ENCODE measurements at regions not wholly inside any gene's neighbourhood (a gene's known extent, or its start where the extent isn't known, plus 50 kb on each side); places are given as distances from the start of the nearest gene placed in this dataset.

DNA sequence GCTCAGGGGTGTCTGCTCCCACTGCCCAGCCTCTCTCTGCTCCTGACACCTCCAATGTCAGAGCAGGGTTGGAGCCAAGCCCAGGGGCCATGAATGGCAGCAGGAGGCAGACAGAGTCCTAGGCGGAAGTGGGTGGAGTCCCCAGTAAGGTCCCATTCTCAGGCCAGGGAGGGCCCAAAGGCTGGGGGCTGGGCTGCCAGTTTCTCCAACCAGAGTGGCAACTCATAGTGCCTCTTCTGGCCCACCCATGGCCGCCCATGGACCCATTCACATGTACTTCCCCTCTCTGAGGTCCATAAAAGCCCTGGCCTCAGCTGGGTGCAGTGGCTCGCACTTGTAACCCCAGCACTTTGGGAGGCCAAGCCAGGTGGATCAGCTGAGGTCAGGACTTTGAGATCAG is 261.8 kb upstream of the TNC start:
- ATAC-seq (ENCODE audit: insufficient read depth, low read depth) (no peak), DNase-seq (no peak)
- Histone ChIP-seq H3K9me3 (ENCODE audit: insufficient read depth, low read length, severe bottlenecking) (no peaks in the 10 kb centered on the region), H3K4me2 (ENCODE audit: insufficient read depth, low read length) (no peak overlapping the region), H3K79me2 (ENCODE audit: insufficient read depth, low read length) (no peaks in the 10 kb centered on the region), H3K4me3 (ENCODE audit: low read depth in 1 of 2, low read length in 2 of 2) (no peak overlapping the region), H3K4me1 (ENCODE audit: insufficient read depth, low read length) (no peaks in the 10 kb centered on the region), H3K27me3 (ENCODE audit: insufficient read depth, low read length, poor library complexity) (no peaks in the 10 kb centered on the region), H4K20me1 (ENCODE audit: insufficient read depth, low read length) (no peaks in the 10 kb centered on the region), H3K27ac (ENCODE audit: low read length) (no peak overlapping the region), H2AFZ (ENCODE audit: low read depth, low read length) (no peak overlapping the region), H3K9ac (ENCODE audit: low read depth, low read length) (no peak overlapping the region), H3K36me3 (ENCODE audit: insufficient read depth, low read length) (no peaks in the 10 kb centered on the region)
- TF ChIP-seq, protein P1, sequence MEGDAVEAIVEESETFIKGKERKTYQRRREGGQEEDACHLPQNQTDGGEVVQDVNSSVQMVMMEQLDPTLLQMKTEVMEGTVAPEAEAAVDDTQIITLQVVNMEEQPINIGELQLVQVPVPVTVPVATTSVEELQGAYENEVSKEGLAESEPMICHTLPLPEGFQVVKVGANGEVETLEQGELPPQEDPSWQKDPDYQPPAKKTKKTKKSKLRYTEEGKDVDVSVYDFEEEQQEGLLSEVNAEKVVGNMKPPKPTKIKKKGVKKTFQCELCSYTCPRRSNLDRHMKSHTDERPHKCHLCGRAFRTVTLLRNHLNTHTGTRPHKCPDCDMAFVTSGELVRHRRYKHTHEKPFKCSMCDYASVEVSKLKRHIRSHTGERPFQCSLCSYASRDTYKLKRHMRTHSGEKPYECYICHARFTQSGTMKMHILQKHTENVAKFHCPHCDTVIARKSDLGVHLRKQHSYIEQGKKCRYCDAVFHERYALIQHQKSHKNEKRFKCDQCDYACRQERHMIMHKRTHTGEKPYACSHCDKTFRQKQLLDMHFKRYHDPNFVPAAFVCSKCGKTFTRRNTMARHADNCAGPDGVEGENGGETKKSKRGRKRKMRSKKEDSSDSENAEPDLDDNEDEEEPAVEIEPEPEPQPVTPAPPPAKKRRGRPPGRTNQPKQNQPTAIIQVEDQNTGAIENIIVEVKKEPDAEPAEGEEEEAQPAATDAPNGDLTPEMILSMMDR (IDR thresholded peaks at IDR 0.05; ENCODE audit: borderline replicate concordance, extremely low read depth, low read length, poor library complexity, severe bottlenecking) = no peak
- no peak for TF ChIP-seq EZH2 (IDR thresholded peaks at IDR 0.05; ENCODE audit: borderline replicate concordance, low read depth, low read length, severe bottlenecking)

DNA sequence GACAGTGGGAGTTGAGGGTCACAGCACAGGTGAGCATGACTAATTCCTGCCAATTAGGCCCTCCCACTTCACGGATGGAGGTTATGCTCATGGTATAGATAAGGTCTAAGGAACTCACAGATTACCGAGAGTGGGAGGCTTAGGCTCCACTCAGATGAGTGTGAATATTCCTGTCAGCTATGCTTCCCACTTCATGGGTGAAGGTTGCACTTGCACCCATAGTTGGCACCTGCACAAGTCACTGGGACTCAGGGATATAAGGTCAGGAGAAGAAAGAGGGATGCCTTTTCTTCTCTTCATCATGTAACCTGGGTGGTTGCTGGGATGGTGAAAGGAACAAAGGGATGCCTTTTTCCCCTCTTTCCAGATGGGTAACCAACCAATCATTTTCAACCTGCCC is 264.9 kb upstream of the TNC start:
- no peak for TF ChIP-seq EZH2 (IDR thresholded peaks at IDR 0.05; ENCODE audit: borderline replicate concordance, low read depth, low read length, severe bottlenecking)
- TF ChIP-seq, protein P1 (IDR thresholded peaks at IDR 0.05; ENCODE audit: borderline replicate concordance, extremely low read depth, low read length, poor library complexity, severe bottlenecking) = no peak
- H3K27ac ChIP-seq (ENCODE audit: low read length) = no peak overlapping the region
- H3K4me3 ChIP-seq (ENCODE audit: low read depth in 1 of 2, low read length in 2 of 2) = no peak overlapping the region
- no peaks in the 10 kb centered on the region for H3K79me2 ChIP-seq (ENCODE audit: insufficient read depth, low read length)
- H3K9ac ChIP-seq (ENCODE audit: low read depth, low read length) = no peak overlapping the region
- H2AFZ ChIP-seq (ENCODE audit: low read depth, low read length) = no peak overlapping the region
- no peak for DNase-seq
- H3K9me3 ChIP-seq (ENCODE audit: insufficient read depth, low read length, severe bottlenecking) = no peaks in the 10 kb centered on the region
- no peaks in the 10 kb centered on the region for H4K20me1 ChIP-seq (ENCODE audit: insufficient read depth, low read length)
- H3K36me3 ChIP-seq (ENCODE audit: insufficient read depth, low read length) = no peaks in the 10 kb centered on the region
- no peaks in the 10 kb centered on the region for H3K27me3 ChIP-seq (ENCODE audit: insufficient read depth, low read length, poor library complexity)
- ATAC-seq (ENCODE audit: insufficient read depth, low read depth) = no peak
- no peaks in the 10 kb centered on the region for H3K4me1 ChIP-seq (ENCODE audit: insufficient read depth, low read length)
- H3K4me2 ChIP-seq (ENCODE audit: insufficient read depth, low read length) = no peak overlapping the region

DNA sequence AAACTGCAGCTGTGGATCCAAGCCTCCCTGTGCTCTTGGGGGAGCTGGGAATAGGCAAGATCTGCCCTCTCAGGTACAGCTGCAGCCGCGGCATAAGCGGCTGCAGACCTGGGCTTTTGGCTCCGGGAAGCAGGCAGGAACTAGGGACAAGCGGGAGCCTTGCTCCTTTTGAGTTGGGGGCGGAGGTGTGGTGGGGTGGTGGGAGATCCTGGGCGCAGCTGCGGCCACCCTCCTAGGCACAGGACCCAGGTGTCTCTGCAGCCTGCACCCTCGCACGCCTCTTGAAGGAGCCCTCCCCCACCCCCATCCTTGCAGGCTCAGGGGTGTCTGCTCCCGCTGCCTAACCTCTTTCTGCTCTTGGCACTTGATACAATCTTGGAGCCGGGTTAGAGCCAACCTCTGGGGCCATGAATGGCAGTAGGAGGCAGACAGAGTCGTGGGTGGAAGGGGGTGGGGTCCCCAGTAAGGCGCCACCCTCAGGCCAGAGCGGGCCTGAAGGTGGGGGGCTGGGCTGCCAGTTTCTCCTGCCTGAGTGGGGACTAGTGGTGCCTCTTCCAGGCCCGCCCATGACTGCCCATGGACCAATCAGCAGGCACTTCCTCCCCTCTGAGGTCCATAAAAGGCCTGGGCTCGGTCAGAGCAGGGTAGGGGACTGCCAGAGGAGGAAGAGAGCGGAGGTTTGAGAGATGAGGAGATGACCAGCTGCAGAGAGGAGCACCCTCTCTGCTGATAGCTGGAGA is 267.6 kb upstream of the TNC start:
- H3K4me1 ChIP-seq (ENCODE audit: insufficient read depth, low read length) = no peaks in the 10 kb centered on the region
- DNase-seq = peak; percentile 4

More for the DNA sequence above, 267.6 kb upstream of the TNC start:
- Histone ChIP-seq H2AFZ (ENCODE audit: low read depth, low read length) (no peak overlapping the region), H3K36me3 (ENCODE audit: insufficient read depth, low read length) (no peaks in the 10 kb centered on the region), H3K9ac (ENCODE audit: low read depth, low read length) (no peak overlapping the region), H3K79me2 (ENCODE audit: insufficient read depth, low read length) (no peaks in the 10 kb centered on the region), H4K20me1 (ENCODE audit: insufficient read depth, low read length) (no peaks in the 10 kb centered on the region), H3K9me3 (ENCODE audit: insufficient read depth, low read length, severe bottlenecking) (no peaks in the 10 kb centered on the region), H3K4me2 (ENCODE audit: insufficient read depth, low read length) (no peak overlapping the region), H3K27ac (ENCODE audit: low read length) (no peak overlapping the region), H3K27me3 (ENCODE audit: insufficient read depth, low read length, poor library complexity) (no peaks in the 10 kb centered on the region), H3K4me3 (ENCODE audit: low read depth in 1 of 2, low read length in 2 of 2) (no peak overlapping the region)
- TF ChIP-seq EZH2 (IDR thresholded peaks at IDR 0.05; ENCODE audit: borderline replicate concordance, low read depth, low read length, severe bottlenecking) = no peak
- TF ChIP-seq, protein P1 (IDR thresholded peaks at IDR 0.05; ENCODE audit: borderline replicate concordance, extremely low read depth, low read length, poor library complexity, severe bottlenecking) = no peak
- ATAC-seq (ENCODE audit: insufficient read depth, low read depth) = no peak

All from DND-41 (cell line).